Sigmoid colon (tissue), 6 donors: ENCODE measurements at regions not wholly inside any gene's neighbourhood (a gene's known extent, or its start where the extent isn't known, plus 50 kb on each side); places are given as distances from the start of the nearest gene placed in this dataset.

Experiments
- DNase-seq: peaks from one replicate; pipeline ENCODE4 v3.0.0-alpha.2; 2019
- H3K27ac ChIP-seq, 4 donors: fragments of 200-600 bp; sonication (generic); one replicate each; pipeline ENCODE4 v1.5.1; 2016 to 2019; ENCODE audit warnings: mild to moderate bottlenecking in 1 of 4
- H3K27me3 ChIP-seq, 3 donors: fragments of 200-600 bp; sonication (generic); one replicate each; pipeline ENCODE4 v1.5.1; 2019; ENCODE audit warnings: mild to moderate bottlenecking in 1 of 3
- H3K36me3 ChIP-seq, 4 donors: fragments of 200-600 bp; sonication (generic); one replicate each; pipeline ENCODE4 v1.5.1; 2016 to 2019
- H3K4me1 ChIP-seq, 4 donors: fragments of 200-600 bp; sonication (generic); one replicate each; pipeline ENCODE4 v1.5.1; 2017 to 2019
- H3K4me3 ChIP-seq, 4 donors: fragments of 200-600 bp; sonication (generic); one replicate each; pipeline ENCODE4 v1.5.1; 2017 to 2019; ENCODE audit warnings: mild to moderate bottlenecking in 2 of 4, moderate library complexity in 1 of 4
- H3K9me3 ChIP-seq, 4 donors: fragments of 200-600 bp in 3 of 4; sonication (generic) in 3 of 4; one replicate each; pipeline versions ENCODE4 v1.5.1 to v1.6.1; 2013 to 2019
- CTCF ChIP-seq, 4 experiments: fragments of 450-650 bp in 3 of 4; fragments of 200-600 bp in 1 of 4; IDR thresholded peaks; one replicate each; pipeline ENCODE4 v1.5.1; 2016 to 2019; ENCODE audit warnings: antibody characterized with exemption in 4 of 4, mild to moderate bottlenecking in 3 of 4, moderate library complexity in 2 of 4
- EP300 ChIP-seq, 4 donors: sonication (generic); formaldehyde crosslinking; IDR thresholded peaks; one replicate each; pipeline ENCODE4 v1.6.1; 2017; ENCODE audit warnings: antibody characterized with exemption in 4 of 4
- POLR2A ChIP-seq, 2 donors: fragments of 450-650 bp; IDR thresholded peaks; one replicate each; pipeline ENCODE4 v1.6.1; 2016; ENCODE audit warnings: antibody characterized with exemption in 2 of 2, mild to moderate bottlenecking in 2 of 2, moderate library complexity in 2 of 2
- POLR2AphosphoS5 ChIP-seq, 4 donors: sonication (generic); formaldehyde crosslinking; IDR thresholded peaks; one replicate each; pipeline ENCODE4 v1.6.1; 2017; ENCODE audit warnings: antibody characterized with exemption in 4 of 4
- WGBS, 2 donors: extraction: QIAGEN DNeasy Blood & Tissue Kit; methylation state at CpG; one replicate each; pipeline ENCODE4 v1.1.7; 2013; 5-methylcytosine and 5-hydroxymethylcytosine counted together
- intact Hi-C: fragments of 100-400 bp; cut with DNase I; formaldehyde crosslinking; loops from one replicate; pipeline ENCODE4 v1.15.1; 2023
- donor health status: healthy with polysubstance abuse.
- donor health status: healthy.

DNA sequence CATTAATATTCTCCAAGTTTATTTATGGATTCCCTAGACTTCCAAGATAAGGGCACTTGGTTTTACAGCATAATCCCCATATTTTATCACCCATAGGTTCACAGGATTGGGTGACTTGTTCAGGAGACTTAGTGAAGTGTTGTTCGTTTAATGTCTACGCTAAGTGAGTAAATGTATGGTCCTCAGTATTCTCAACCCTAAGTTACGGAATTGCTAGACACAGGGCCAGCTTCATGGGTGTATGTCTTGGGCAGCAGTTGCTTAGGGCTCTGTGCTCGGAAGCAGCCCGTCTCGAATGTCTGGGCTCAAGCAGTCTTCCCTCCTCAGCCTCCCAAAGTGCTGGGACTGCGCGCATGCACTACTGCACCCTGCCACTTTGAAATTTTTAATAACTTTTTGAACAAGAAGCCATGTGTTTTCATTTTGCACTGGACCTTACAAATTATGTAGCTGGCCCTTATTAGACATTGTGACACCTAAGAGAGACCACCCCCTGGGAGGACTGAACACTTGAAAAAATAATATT is 91.5 kb upstream of the ZNF217 start:
- no peaks in the 10 kb centered on the region for H3K36me3 ChIP-seq
- H3K9me3 ChIP-seq, result no peaks in the 10 kb centered on the region
- TF ChIP-seq POLR2AphosphoS5 (IDR thresholded peaks at IDR 0.05) (no peak), EP300 (IDR thresholded peaks at IDR 0.05) (no peak), CTCF (IDR thresholded peaks at IDR 0.05) (no peak), POLR2A (IDR thresholded peaks at IDR 0.05) (no peak)
- H3K4me3 ChIP-seq, result no peak overlapping the region
- no peaks in the 10 kb centered on the region for H3K27me3 ChIP-seq
- DNase-seq, result no peak
- H3K4me1 ChIP-seq, result peaks cover 0 to 9% (median 6%) of the 10 kb centered on the region in 4 donors
- no peak overlapping the region for H3K27ac ChIP-seq
- intact Hi-C loops, result no loop called here
- WGBS, 2 donors, result 95 to 96% methylated on average over 8 of the region's 8 CpGs

DNA sequence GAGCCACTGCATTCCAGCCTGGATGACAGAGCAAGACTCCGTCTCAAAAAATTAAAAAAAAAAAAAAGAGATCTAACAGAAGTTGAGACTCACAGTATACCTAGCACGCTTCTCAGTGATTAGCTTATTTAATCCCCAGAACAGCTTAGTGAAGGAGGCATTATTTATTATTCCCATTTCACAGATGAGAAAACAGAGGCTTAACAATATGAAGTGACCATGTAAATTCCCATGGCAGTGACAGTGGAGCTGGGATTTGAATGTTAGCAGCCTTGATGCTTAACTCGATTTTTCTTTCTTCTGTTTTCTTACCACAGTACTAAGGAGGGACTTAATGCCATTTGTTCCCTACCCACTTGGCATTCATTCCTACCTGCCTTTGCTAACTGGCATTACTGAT is 89.9 kb upstream of the ZNF217 start:
- Histone ChIP-seq H3K27me3 (no peaks in the 10 kb centered on the region), H3K9me3 (no peaks in the 10 kb centered on the region), H3K27ac (no peak overlapping the region), H3K36me3 (no peaks in the 10 kb centered on the region), H3K4me3 (no peak overlapping the region), H3K4me1 (peaks cover 0 to 15% (median 10%) of the 10 kb centered on the region in 4 donors)
- DNase-seq, result no peak
- WGBS, 2 donors, result 94 to 96% methylated on average over 3 of the region's 3 CpGs
- intact Hi-C loops, result no loop called here
- no peak for TF ChIP-seq POLR2A (IDR thresholded peaks at IDR 0.05)
- TF ChIP-seq CTCF (IDR thresholded peaks at IDR 0.05), result no peak
- no peak for TF ChIP-seq EP300 (IDR thresholded peaks at IDR 0.05)
- no peak for TF ChIP-seq POLR2AphosphoS5 (IDR thresholded peaks at IDR 0.05)

- Histone ChIP-seq H3K4me1 (peaks cover 0 to 15% (median 10%) of the 10 kb centered on the region in 4 donors), H3K4me3 (no peak overlapping the region), H3K36me3 (no peaks in the 10 kb centered on the region), H3K9me3 (no peaks in the 10 kb centered on the region), H3K27me3 (no peaks in the 10 kb centered on the region), H3K27ac (no peak overlapping the region)
- 84 to 90% methylated on average over 17 of the region's 17 CpGs for WGBS, 2 donors
- intact Hi-C loops, result no loop called here
- TF ChIP-seq CTCF (IDR thresholded peaks at IDR 0.05) (no peak), POLR2AphosphoS5 (IDR thresholded peaks at IDR 0.05) (no peak), EP300 (IDR thresholded peaks at IDR 0.05) (no peak), POLR2A (IDR thresholded peaks at IDR 0.05) (no peak)
- no peak for DNase-seq
Measured at GRCh38 chr20:53681352-53682212, 87.9 kb upstream of the ZNF217 start.

DNA sequence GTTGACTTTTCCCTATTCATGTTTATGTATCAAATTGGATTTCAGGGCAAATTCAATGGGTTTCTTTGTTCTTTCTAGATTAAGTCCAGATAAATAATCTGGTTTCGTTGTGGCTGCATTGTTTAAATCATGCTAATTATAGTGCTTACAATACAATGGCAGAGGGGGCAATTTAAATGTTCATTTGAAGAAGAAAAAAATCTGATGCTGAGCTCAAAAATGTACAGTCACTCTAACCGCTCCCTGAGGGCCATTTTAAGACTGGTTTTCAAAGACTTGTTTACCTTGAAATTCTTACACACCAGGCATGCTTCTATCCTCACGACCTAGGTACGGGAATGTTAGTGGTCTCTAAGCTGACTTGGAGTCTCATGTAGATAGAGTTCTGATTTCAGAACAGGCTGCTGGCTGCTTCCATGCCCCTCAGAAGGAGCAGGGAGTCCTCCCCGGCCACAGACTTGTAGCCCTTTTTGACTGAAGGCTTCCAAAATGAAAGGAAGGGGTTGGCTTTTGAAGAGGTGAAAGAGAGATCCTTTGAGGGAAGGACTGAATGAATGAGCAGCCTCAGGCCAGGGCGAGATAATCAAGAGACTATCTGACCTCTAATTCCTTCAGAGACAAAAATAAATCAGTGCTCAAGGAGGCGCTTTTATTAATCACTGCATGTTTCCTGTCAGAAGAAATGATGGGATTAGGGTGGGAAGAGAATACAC is 86.1 kb upstream of the ZNF217 start:
- Histone ChIP-seq H3K4me3 (no peak overlapping the region), H3K27ac (peak overlapping the region in 1 of 4 donors; percentile 5), H3K36me3 (no peaks in the 10 kb centered on the region), H3K27me3 (no peaks in the 10 kb centered on the region), H3K9me3 (no peaks in the 10 kb centered on the region), H3K4me1 (peaks cover 0 to 15% (median 10%) of the 10 kb centered on the region in 4 donors)
- TF ChIP-seq EP300 (IDR thresholded peaks at IDR 0.05) (no peak), POLR2A (IDR thresholded peaks at IDR 0.05) (no peak), POLR2AphosphoS5 (IDR thresholded peaks at IDR 0.05) (no peak), CTCF (IDR thresholded peaks at IDR 0.05) (no peak)
- WGBS, 2 donors, result 73 to 76% methylated on average over 7 of the region's 7 CpGs
- DNase-seq, result no peak
- intact Hi-C loops, result no loop called here
